Neural progenitor cell (in vitro differentiated cells): ENCODE measurements at regions not wholly inside any gene's neighbourhood (a gene's known extent, or its start where the extent isn't known, plus 50 kb on each side); places are given as distances from the start of the nearest gene placed in this dataset.
"Not testable (repeated sequence)": the region's sequence is repeated elsewhere in the genome, so short reads cannot be mapped to it uniquely, and the experiment has no call there.

Experiments used
- DNase-seq: peaks from one replicate; pipeline ENCODE4 v3.0.0-alpha.2; 2016; ENCODE audit warnings: low spot score
- H2AFZ ChIP-seq: fragments of 200-600 bp; sonication (generic); replicated peaks from 2 replicates; pipeline ENCODE4 v1.6.1; 2016; ENCODE audit warnings: antibody characterized with exemption
- H3F3A ChIP-seq: fragments of 200-600 bp; sonication (generic); 2 replicates; pipeline ENCODE4 v1.6.1; 2016; ENCODE audit warnings: antibody characterized with exemption, low read depth
- H3K27ac ChIP-seq: fragments of 200-600 bp; sonication (generic); 2 replicates; pipeline ENCODE4 v1.5.1; 2016; ENCODE audit warnings: mild to moderate bottlenecking
- H3K27me3 ChIP-seq: fragments of 200-600 bp; sonication (generic); 2 replicates; pipeline ENCODE4 v1.6.1; 2016; ENCODE audit warnings: mild to moderate bottlenecking, moderate library complexity
- H3K36me3 ChIP-seq: fragments of 200-600 bp; sonication (generic); 2 replicates; pipeline ENCODE4 v1.5.1; 2016
- H3K4me1 ChIP-seq: fragments of 200-600 bp; sonication (generic); 2 replicates; pipeline ENCODE4 v1.6.1; 2016; ENCODE audit warnings: mixed run types
- H3K4me2 ChIP-seq: fragments of 200-600 bp; sonication (generic); 2 replicates; pipeline ENCODE4 v1.6.1; 2016
- H3K4me3 ChIP-seq: fragments of 200-600 bp; sonication (generic); 2 replicates; pipeline ENCODE4 v1.5.1; 2016
- H3K79me2 ChIP-seq: fragments of 200-600 bp; sonication (generic); 2 replicates; pipeline ENCODE4 v1.6.1; 2016; ENCODE audit warnings: low read depth
- H3K9ac ChIP-seq: fragments of 200-600 bp; sonication (generic); 2 replicates; pipeline ENCODE4 v1.6.1; 2016
- H3K9me3 ChIP-seq: fragments of 200-600 bp; sonication (generic); 2 replicates; pipeline ENCODE4 v1.5.1; 2016; ENCODE audit warnings: low read depth
- H4K20me1 ChIP-seq: fragments of 200-600 bp; sonication (generic); 2 replicates; pipeline ENCODE4 v1.6.1; 2016; ENCODE audit warnings: low read depth
- H3K27ac Mint-ChIP-seq: 3 replicates; pipeline ENCODE4 v1.8.0; 2021; ENCODE audit warnings: mixed read lengths
- H3K27me3 Mint-ChIP-seq: 2 replicates; pipeline ENCODE4 v1.8.0; 2022; ENCODE audit warnings: low read depth, mild to moderate bottlenecking, inconsistent platforms, moderate library complexity, mixed read lengths; ENCODE audit not compliant: insufficient read depth
- H3K36me3 Mint-ChIP-seq: 3 replicates; pipeline ENCODE4 v1.8.0; 2021; ENCODE audit warnings: mixed read lengths
- H3K4me1 Mint-ChIP-seq: 3 replicates; pipeline ENCODE4 v1.8.0; 2021; ENCODE audit warnings: mixed read lengths
- H3K4me3 Mint-ChIP-seq: 3 replicates; pipeline ENCODE4 v1.8.0; 2021; ENCODE audit warnings: mild to moderate bottlenecking, moderate library complexity, mixed read lengths
- H3K9me3 Mint-ChIP-seq: 3 replicates; pipeline ENCODE4 v1.8.0; 2020; ENCODE audit warnings: mixed read lengths
- CTCF ChIP-seq: fragments of 200-600 bp; sonication (generic); IDR thresholded peaks from 2 replicates; pipeline ENCODE4 v1.5.1; 2017; ENCODE audit warnings: antibody characterized with exemption, mild to moderate bottlenecking
- EZH2 ChIP-seq: fragments of 200-600 bp; sonication (generic); IDR thresholded peaks from 2 replicates; pipeline ENCODE4 v1.6.1; 2017; ENCODE audit warnings: antibody characterized with exemption, mild to moderate bottlenecking, moderate library complexity

- Histone ChIP-seq H3K27ac (no peak overlapping the region), H3K4me3 (no peak overlapping the region), H3K27me3 (no peaks in the 10 kb centered on the region), H4K20me1 (no peaks in the 10 kb centered on the region), H3K9ac (no peak overlapping the region), H3K4me2 (no peak overlapping the region), H3K79me2 (no peaks in the 10 kb centered on the region), H3K36me3 (no peaks in the 10 kb centered on the region), H3F3A (no peaks in the 10 kb centered on the region), H3K4me1 (no peaks in the 10 kb centered on the region), H2AFZ (no peak overlapping the region), H3K9me3 (no peaks in the 10 kb centered on the region)
- no peak overlapping the region for H3K27ac Mint-ChIP-seq
- no peak for TF ChIP-seq EZH2
- no peaks in the 10 kb centered on the region for H3K36me3 Mint-ChIP-seq
- peaks cover 8% of the 10 kb centered on the region for H3K4me1 Mint-ChIP-seq
- no peak overlapping the region for H3K4me3 Mint-ChIP-seq
- DNase-seq, result no peak
- H3K9me3 Mint-ChIP-seq, result no peaks in the 10 kb centered on the region
- peaks cover 6% of the 10 kb centered on the region for H3K27me3 Mint-ChIP-seq
These were observed 108.9 kb upstream of the CCZ1B start for GRCh38 chr7:6934981-6935380.

- not testable (repeated sequence) for H4K20me1 ChIP-seq, H3K4me1 ChIP-seq, H3K27me3 Mint-ChIP-seq, H3K4me3 Mint-ChIP-seq, H3K27me3 ChIP-seq, H3K36me3 Mint-ChIP-seq, H3K4me2 ChIP-seq, H3K27ac ChIP-seq, H3K9me3 ChIP-seq, H2AFZ ChIP-seq, H3F3A ChIP-seq, H3K4me3 ChIP-seq, H3K4me1 Mint-ChIP-seq, H3K79me2 ChIP-seq, H3K9ac ChIP-seq, H3K36me3 ChIP-seq, H3K9me3 Mint-ChIP-seq, DNase-seq
- peak overlapping the region; percentile 53 for H3K27ac Mint-ChIP-seq
These were observed 110.6 kb upstream of the CCZ1B start for GRCh38 chr7:6936626-6937025.

- not testable (repeated sequence) for H3F3A ChIP-seq, H3K9ac ChIP-seq, H3K36me3 ChIP-seq, H3K4me3 ChIP-seq, H3K9me3 Mint-ChIP-seq, H2AFZ ChIP-seq, H3K4me2 ChIP-seq, H3K27ac ChIP-seq, H3K36me3 Mint-ChIP-seq, H3K4me1 Mint-ChIP-seq, H4K20me1 ChIP-seq, H3K79me2 ChIP-seq, H3K4me1 ChIP-seq, DNase-seq, H3K27me3 Mint-ChIP-seq, H3K9me3 ChIP-seq, H3K27me3 ChIP-seq, H3K4me3 Mint-ChIP-seq
- H3K27ac Mint-ChIP-seq, result peak overlapping the region; percentile 66
These were observed 111.7 kb upstream of the CCZ1B start for GRCh38 chr7:6937746-6938145.

- not testable (repeated sequence) for H3K4me3 ChIP-seq, H3K27ac ChIP-seq, H3K4me3 Mint-ChIP-seq, H3K36me3 Mint-ChIP-seq, H2AFZ ChIP-seq, H3K9me3 ChIP-seq, H3K4me1 Mint-ChIP-seq, H3K9me3 Mint-ChIP-seq, H3K4me1 ChIP-seq, H3K79me2 ChIP-seq, H3K27me3 Mint-ChIP-seq, H3K4me2 ChIP-seq, H3K9ac ChIP-seq, H3F3A ChIP-seq, H3K27me3 ChIP-seq, H4K20me1 ChIP-seq, H3K36me3 ChIP-seq
- TF ChIP-seq CTCF, result peak; percentile 67
- H3K27ac Mint-ChIP-seq, result peak overlapping the region; percentile 66
- DNase-seq, result peak; percentile 20
These were observed 112.2 kb upstream of the CCZ1B start for GRCh38 chr7:6938284-6938683.

- H3F3A ChIP-seq, H3K9me3 ChIP-seq, H3K27me3 Mint-ChIP-seq, H3K27ac Mint-ChIP-seq, H3K36me3 Mint-ChIP-seq, H3K4me3 ChIP-seq, H3K4me1 ChIP-seq, H3K27ac ChIP-seq, H3K9me3 Mint-ChIP-seq, H3K79me2 ChIP-seq, H3K9ac ChIP-seq, H3K36me3 ChIP-seq, H3K4me1 Mint-ChIP-seq, H3K4me2 ChIP-seq, H4K20me1 ChIP-seq, DNase-seq, H2AFZ ChIP-seq, H3K27me3 ChIP-seq, H3K4me3 Mint-ChIP-seq: not testable (repeated sequence)
These were observed 113.1 kb upstream of the CCZ1B start for GRCh38 chr7:6939126-6939525.

GRCh38 chr7:6939896-6940295 is 113.8 kb upstream of the CCZ1B start:
- H3K27me3 ChIP-seq, H3K9ac ChIP-seq, H3K27me3 Mint-ChIP-seq, H3K9me3 ChIP-seq, H3F3A ChIP-seq, H3K27ac Mint-ChIP-seq, H3K4me2 ChIP-seq, H3K36me3 ChIP-seq, H3K4me3 ChIP-seq, DNase-seq, H3K4me1 ChIP-seq, H3K4me3 Mint-ChIP-seq, H3K9me3 Mint-ChIP-seq, H4K20me1 ChIP-seq, H3K36me3 Mint-ChIP-seq, H3K27ac ChIP-seq, H3K4me1 Mint-ChIP-seq, H3K79me2 ChIP-seq, H2AFZ ChIP-seq: not testable (repeated sequence)

- H3K36me3 Mint-ChIP-seq, H3K27ac Mint-ChIP-seq: not testable (repeated sequence)
These were observed 120.8 kb upstream of the CCZ1B start for GRCh38 chr7:6946873-6947272.

GRCh38 chr7:6950231-6950630 is 124.2 kb upstream of the CCZ1B start:
- H3K36me3 Mint-ChIP-seq, H3K4me1 Mint-ChIP-seq, H3K4me1 ChIP-seq, H3K9ac ChIP-seq, H3K4me3 ChIP-seq, H3K27ac Mint-ChIP-seq, H3K27ac ChIP-seq, H2AFZ ChIP-seq, H4K20me1 ChIP-seq, H3K27me3 ChIP-seq, H3K36me3 ChIP-seq, H3F3A ChIP-seq, H3K9me3 Mint-ChIP-seq, H3K27me3 Mint-ChIP-seq, H3K9me3 ChIP-seq, H3K79me2 ChIP-seq: not testable (repeated sequence)
- peak overlapping the region; percentile 49 for H3K4me2 ChIP-seq
- peak overlapping the region; percentile 46 for H3K4me3 Mint-ChIP-seq
- DNase-seq, result peak; percentile 46

More at GRCh38 chr7:6946873-6947272, 120.8 kb upstream of the CCZ1B start:
- not testable (repeated sequence) for H3F3A ChIP-seq, H3K27ac ChIP-seq, H3K9me3 Mint-ChIP-seq, H3K36me3 ChIP-seq, DNase-seq, H3K4me1 ChIP-seq, H3K9me3 ChIP-seq, H2AFZ ChIP-seq, H3K9ac ChIP-seq, H3K79me2 ChIP-seq, H3K4me1 Mint-ChIP-seq, H3K4me3 ChIP-seq, H3K4me3 Mint-ChIP-seq, H3K4me2 ChIP-seq, H4K20me1 ChIP-seq, H3K27me3 Mint-ChIP-seq, H3K27me3 ChIP-seq
